Lung (tissue), 11 donors: ENCODE measurements at regions not wholly inside any gene's neighbourhood (a gene's known extent, or its start where the extent isn't known, plus 50 kb on each side); places are given as distances from the start of the nearest gene placed in this dataset.
A peak's percentile ranks its signal among the peaks of the same experiment; 100 is the strongest.

Experiments used
- ATAC-seq: fragments of 200-7000 bp; cut with Tn5 transposase; one replicate; pipeline ENCODE4 v1.9.1; 2020; ENCODE audit warnings: moderate number of reproducible peaks; ENCODE audit not compliant: insufficient read depth, low FRiP score
- DNase-seq, 3 donors: peaks; one replicate each; pipeline ENCODE4 v3.0.0-alpha.2; 2013 to 2017
- H3K27ac ChIP-seq, 2 donors: one replicate each; pipeline ENCODE4 v1.5.1; 2013; ENCODE audit warnings: mild to moderate bottlenecking in 2 of 2, moderate library complexity in 2 of 2, control low read depth in 1 of 2, inconsistent platforms in 1 of 2, low read depth in 1 of 2, low read length in 1 of 2
- H3K27me3 ChIP-seq, 3 donors: one replicate each; pipeline ENCODE4 v1.5.1; 2013; ENCODE audit warnings: low read length in 2 of 3; ENCODE audit not compliant: control insufficient read depth in 3 of 3, insufficient read depth in 3 of 3
- H3K36me3 ChIP-seq, 4 donors: one replicate each; pipeline ENCODE4 v1.5.1; 2013; ENCODE audit warnings: low read length in 4 of 4, mild to moderate bottlenecking in 1 of 4, moderate library complexity in 1 of 4; ENCODE audit not compliant: control insufficient read depth in 4 of 4, insufficient read depth in 4 of 4
- H3K4me1 ChIP-seq, 5 donors: one replicate each; pipeline ENCODE4 v1.5.1; 2013; ENCODE audit warnings: low read length in 5 of 5, mild to moderate bottlenecking in 2 of 5, moderate library complexity in 1 of 5; ENCODE audit not compliant: control insufficient read depth in 5 of 5, insufficient read depth in 5 of 5
- H3K4me3 ChIP-seq: one replicate; pipeline ENCODE4 v1.5.1; 2013; ENCODE audit warnings: mild to moderate bottlenecking, control low read depth, moderate library complexity
- H3K9ac ChIP-seq, 2 donors: one replicate each; pipeline ENCODE4 v1.5.1; 2013; ENCODE audit warnings: low read length in 2 of 2, control low read depth in 1 of 2; ENCODE audit not compliant: insufficient read depth in 1 of 2
- H3K9me3 ChIP-seq, 4 donors: one replicate each; pipeline ENCODE4 v1.5.1; 2013; ENCODE audit warnings: low read length in 3 of 4, mild to moderate bottlenecking in 1 of 4, moderate library complexity in 1 of 4; ENCODE audit not compliant: control insufficient read depth in 4 of 4, insufficient read depth in 3 of 4
- WGBS, 2 donors: extraction: QIAGEN DNeasy Blood & Tissue Kit; methylation state at CpG; one replicate each; pipeline ENCODE4 v1.1.7; 2013; 5-methylcytosine and 5-hydroxymethylcytosine counted together
- TF ChIP-seq, protein P1 (sequence below): IDR thresholded peaks from 2 replicates; pipeline ENCODE4 v1.5.1; 2012; ENCODE audit warnings: mild to moderate bottlenecking; ENCODE audit errors: control extremely low read depth, extremely low read depth
- donor health status: control.
- donor health status: control.
- donor health status: Bipolar disorder and iron deficiency.
- donor health status: healthy.
- donor health status: DM: yes; HTN: yes; CAD: no.

- Histone ChIP-seq H3K36me3 (no peaks in the 10 kb centered on the region), H3K27me3 (peaks cover 0 to 2% (median 0%) of the 10 kb centered on the region in 3 donors), H3K27ac (no peak overlapping the region), H3K4me1 (peaks cover 0 to 18% (median 6%) of the 10 kb centered on the region in 5 donors), H3K9ac (no peak overlapping the region), H3K9me3 (peaks cover 0 to 2% (median 0%) of the 10 kb centered on the region in 4 donors), H3K4me3 (no peak overlapping the region)
- TF ChIP-seq, protein P1, sequence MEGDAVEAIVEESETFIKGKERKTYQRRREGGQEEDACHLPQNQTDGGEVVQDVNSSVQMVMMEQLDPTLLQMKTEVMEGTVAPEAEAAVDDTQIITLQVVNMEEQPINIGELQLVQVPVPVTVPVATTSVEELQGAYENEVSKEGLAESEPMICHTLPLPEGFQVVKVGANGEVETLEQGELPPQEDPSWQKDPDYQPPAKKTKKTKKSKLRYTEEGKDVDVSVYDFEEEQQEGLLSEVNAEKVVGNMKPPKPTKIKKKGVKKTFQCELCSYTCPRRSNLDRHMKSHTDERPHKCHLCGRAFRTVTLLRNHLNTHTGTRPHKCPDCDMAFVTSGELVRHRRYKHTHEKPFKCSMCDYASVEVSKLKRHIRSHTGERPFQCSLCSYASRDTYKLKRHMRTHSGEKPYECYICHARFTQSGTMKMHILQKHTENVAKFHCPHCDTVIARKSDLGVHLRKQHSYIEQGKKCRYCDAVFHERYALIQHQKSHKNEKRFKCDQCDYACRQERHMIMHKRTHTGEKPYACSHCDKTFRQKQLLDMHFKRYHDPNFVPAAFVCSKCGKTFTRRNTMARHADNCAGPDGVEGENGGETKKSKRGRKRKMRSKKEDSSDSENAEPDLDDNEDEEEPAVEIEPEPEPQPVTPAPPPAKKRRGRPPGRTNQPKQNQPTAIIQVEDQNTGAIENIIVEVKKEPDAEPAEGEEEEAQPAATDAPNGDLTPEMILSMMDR = no peak
- DNase-seq = no peak
- no peak for ATAC-seq
- WGBS, 2 donors = 77 to 88% methylated on average over 3 of the region's 3 CpGs
Observed at GRCh38 chr6:45813943-45814342, 201.7 kb downstream of the CLIC5 start.

DNA sequence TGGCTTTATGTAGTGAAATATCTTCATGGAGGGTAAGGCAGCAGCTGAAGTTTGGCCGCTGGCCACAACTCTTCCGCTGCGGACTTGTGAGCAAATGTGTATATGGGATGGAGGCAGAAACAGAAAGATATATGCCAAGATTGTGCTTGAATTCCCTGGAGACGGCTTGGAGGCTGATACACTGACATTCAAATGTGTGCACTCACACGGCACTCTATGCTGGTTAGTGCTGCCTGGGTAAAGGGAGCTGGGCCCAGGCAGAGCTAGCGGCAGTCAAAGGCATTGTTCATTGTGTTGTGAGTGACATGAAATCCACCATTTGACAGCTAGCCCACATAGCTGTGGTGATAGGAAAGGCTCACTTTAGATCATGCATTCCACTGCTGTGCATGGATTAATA lies 202.7 kb downstream of the CLIC5 start:
- ATAC-seq = no peak
- no peaks in the 10 kb centered on the region for H3K36me3 ChIP-seq
- H3K4me3 ChIP-seq = no peak overlapping the region
- DNase-seq = peak; percentile 76 to 93 (median 87)
- H3K4me1 ChIP-seq = peaks cover 0 to 18% (median 6%) of the 10 kb centered on the region in 5 donors
- H3K27ac ChIP-seq = no peak overlapping the region
- H3K9me3 ChIP-seq = peaks cover 0 to under 1% (median 0%) of the 10 kb centered on the region in 4 donors
- H3K27me3 ChIP-seq = peaks cover 0 to 2% (median 0%) of the 10 kb centered on the region in 3 donors
- H3K9ac ChIP-seq = no peak overlapping the region
- WGBS, 2 donors = 78 to 87% methylated on average over 6 of the region's 6 CpGs
- TF ChIP-seq, protein P1 = no peak

DNA sequence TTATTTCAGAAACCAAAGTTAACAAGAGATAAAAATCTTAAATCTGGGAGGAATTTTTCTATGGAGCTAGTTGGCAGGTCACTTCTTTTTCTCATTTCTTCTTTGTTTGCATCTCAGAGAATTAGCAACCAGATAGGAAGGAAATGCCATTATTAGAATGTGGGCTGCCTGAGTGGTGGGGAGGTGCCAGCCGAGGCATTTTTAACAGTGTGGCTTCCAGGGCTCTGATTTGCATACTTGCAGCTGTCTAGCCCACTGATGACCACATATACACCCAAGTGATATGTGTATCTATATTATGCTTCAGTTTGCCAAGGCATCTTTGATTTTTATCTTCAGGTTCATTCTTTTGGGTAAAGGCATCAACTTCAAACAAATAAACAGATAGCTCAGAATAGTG lies 206.7 kb downstream of the CLIC5 start:
- Histone ChIP-seq H3K9ac (no peak overlapping the region), H3K4me1 (peaks cover 0 to 8% (median 3%) of the 10 kb centered on the region in 5 donors), H3K4me3 (no peak overlapping the region), H3K36me3 (no peaks in the 10 kb centered on the region), H3K27me3 (no peaks in the 10 kb centered on the region), H3K9me3 (no peaks in the 10 kb centered on the region), H3K27ac (no peak overlapping the region)
- DNase-seq (no peak), ATAC-seq (no peak)
- TF ChIP-seq, protein P1 = no peak
- WGBS, 2 donors = 14 to 21% methylated on average over 1 of the region's 1 CpG

GRCh38 chr6:45808042-45808645 lies 207.5 kb downstream of the CLIC5 start:
- Histone ChIP-seq H3K4me1 (peaks cover 0 to 6% (median 3%) of the 10 kb centered on the region in 5 donors), H3K36me3 (no peaks in the 10 kb centered on the region), H3K27ac (no peak overlapping the region), H3K4me3 (no peak overlapping the region), H3K9me3 (no peaks in the 10 kb centered on the region), H3K9ac (no peak overlapping the region), H3K27me3 (no peaks in the 10 kb centered on the region)
- DNase-seq (no peak), ATAC-seq (no peak)
- 80 to 91% methylated on average over 7 of the region's 7 CpGs for WGBS, 2 donors
- TF ChIP-seq, protein P1 = no peak
